SJCRH30 (cell line): ENCODE measurements at regions not wholly inside any gene's neighbourhood (a gene's known extent, or its start where the extent isn't known, plus 50 kb on each side); places are given as distances from the start of the nearest gene placed in this dataset.
A peak's percentile ranks its signal among the peaks of the same experiment; 100 is the strongest.
"Not testable (repeated sequence)": the region's sequence is repeated elsewhere in the genome, so short reads cannot be mapped to it uniquely, and the experiment has no call there.

Experiments
- DNase-seq, 2 experiments: peaks; one replicate each; pipeline ENCODE4 v3.0.0-alpha.2; 2015 to 2020
- H3K27ac ChIP-seq: fragments of 250-450 bp; sonication (Bioruptor Pico); 2 replicates; pipeline ENCODE4 v1.5.1; 2020; ENCODE audit warnings: mild to moderate bottlenecking, moderate library complexity
- H3K27me3 ChIP-seq: fragments of 250-450 bp; sonication (Bioruptor Pico); 2 replicates; pipeline ENCODE4 v1.5.1; 2020; ENCODE audit warnings: mild to moderate bottlenecking, moderate library complexity
- H3K36me3 ChIP-seq: fragments of 250-450 bp; sonication (Bioruptor Pico); 2 replicates; pipeline ENCODE4 v1.5.1; 2020; ENCODE audit warnings: mild to moderate bottlenecking, moderate library complexity
- H3K4me1 ChIP-seq: fragments of 250-450 bp; sonication (Bioruptor Pico); 2 replicates; pipeline ENCODE4 v1.5.1; 2020; ENCODE audit warnings: mild to moderate bottlenecking, moderate library complexity
- H3K4me3 ChIP-seq: fragments of 250-450 bp; sonication (Bioruptor Pico); 2 replicates; pipeline ENCODE4 v1.5.1; 2020; ENCODE audit warnings: mild to moderate bottlenecking, moderate library complexity
- H3K9me3 ChIP-seq: fragments of 250-450 bp; sonication (Bioruptor Pico); replicated peaks from 2 replicates; pipeline ENCODE4 v1.5.1; 2020; ENCODE audit warnings: mild to moderate bottlenecking, moderate library complexity

DNA sequence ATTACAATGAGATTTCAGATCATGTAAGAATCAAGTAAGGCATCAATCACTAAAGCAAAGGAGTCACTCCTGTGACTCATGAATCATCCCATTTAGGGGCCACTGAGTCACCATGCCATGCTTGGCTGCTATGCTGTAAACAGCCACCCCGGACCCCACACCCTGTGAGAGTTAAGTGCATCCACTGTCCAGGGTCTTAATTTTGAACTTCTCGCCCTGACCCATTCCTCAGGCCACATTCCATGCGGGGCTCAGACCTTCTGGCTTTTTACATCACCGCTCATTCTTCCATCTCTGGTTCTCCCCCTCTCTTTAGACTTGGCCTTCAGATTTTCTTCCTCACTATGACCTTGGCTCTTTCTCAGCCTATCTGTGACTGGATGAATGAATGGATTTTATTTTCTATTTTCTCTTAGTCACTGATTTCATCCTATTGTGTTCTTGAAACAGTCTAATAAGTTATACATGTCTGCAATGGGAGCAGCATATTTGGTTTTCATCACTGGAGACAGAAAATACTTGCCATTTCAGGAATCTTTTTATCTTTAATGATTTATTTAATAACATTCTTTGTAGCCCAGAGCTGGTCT is 239.6 kb downstream of the SKIDA1 start:
- Histone ChIP-seq H3K4me1 (no peaks in the 10 kb centered on the region), H3K36me3 (no peaks in the 10 kb centered on the region), H3K9me3 (no peaks in the 10 kb centered on the region), H3K27me3 (no peaks in the 10 kb centered on the region), H3K4me3 (no peak overlapping the region), H3K27ac (no peak overlapping the region)
- DNase-seq: no peak

DNA sequence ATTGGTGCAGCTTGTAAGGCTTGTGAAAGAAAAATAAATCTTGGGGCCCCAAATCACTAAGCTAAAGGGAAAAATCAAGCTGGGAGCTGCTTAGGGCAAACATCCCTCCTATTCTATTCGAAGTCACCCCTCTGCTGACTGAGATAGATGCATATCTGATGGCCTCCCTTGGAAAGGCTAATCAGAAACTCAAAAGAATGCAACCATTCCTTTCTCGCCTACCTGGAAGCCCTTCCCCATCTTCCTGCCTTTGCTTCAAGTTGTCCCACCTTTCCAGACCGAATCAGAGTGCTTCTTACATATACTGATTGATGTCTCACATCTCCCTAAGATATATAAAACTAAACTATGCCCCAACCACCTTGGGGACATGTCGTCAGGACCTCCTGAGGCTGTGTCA is 240.3 kb downstream of the SKIDA1 start:
- DNase-seq: no peak
- Histone ChIP-seq H3K27me3 (no peaks in the 10 kb centered on the region), H3K27ac (no peak overlapping the region), H3K4me3 (no peak overlapping the region), H3K9me3 (no peaks in the 10 kb centered on the region), H3K4me1 (no peaks in the 10 kb centered on the region), H3K36me3 (no peaks in the 10 kb centered on the region)

DNA sequence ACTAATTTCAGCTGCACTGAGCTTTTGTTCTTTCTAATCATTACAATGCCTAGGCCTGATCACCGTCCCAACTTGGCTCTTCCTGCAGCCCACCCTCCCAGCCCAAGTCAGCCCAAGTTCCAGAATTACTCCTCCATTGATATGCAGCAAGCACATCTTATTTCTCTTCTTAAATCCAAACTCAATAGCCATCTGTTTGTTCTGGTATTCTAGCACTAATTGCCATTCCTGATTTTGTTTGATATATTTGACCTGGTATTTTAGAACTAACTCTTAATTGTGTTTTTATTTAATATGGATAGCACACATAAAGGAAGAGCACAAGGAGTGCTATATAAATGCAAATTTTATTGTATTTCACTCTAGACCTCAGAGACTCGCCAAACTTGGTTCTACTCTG is 241.2 kb downstream of the SKIDA1 start:
- no peak for DNase-seq
- Histone ChIP-seq H3K4me3 (no peak overlapping the region), H3K27ac (no peak overlapping the region), H3K27me3 (no peaks in the 10 kb centered on the region), H3K9me3 (no peaks in the 10 kb centered on the region), H3K36me3 (no peaks in the 10 kb centered on the region), H3K4me1 (no peaks in the 10 kb centered on the region)

DNA sequence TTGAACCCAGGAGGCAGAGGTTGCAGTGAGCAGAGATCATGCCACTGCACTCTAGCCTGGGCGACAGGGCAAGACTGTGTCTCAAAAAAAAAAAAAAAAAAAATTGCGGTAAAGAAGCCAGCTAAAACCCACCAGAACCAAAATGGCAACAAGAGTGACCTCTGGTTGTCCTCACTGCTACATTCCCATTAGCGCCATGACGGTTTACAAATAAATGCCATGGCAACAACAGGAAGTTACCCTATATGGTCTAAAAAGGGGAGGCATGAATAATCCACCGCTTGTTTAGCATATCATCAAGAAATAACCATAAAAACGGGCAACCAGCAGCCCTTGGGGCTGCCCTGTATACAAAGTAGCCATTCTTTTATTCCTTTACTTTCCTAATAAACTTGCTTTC is 242.4 kb downstream of the SKIDA1 start:
- not testable (repeated sequence) for H3K27me3 ChIP-seq, DNase-seq, H3K9me3 ChIP-seq, H3K27ac ChIP-seq, H3K36me3 ChIP-seq, H3K4me3 ChIP-seq, H3K4me1 ChIP-seq

DNA sequence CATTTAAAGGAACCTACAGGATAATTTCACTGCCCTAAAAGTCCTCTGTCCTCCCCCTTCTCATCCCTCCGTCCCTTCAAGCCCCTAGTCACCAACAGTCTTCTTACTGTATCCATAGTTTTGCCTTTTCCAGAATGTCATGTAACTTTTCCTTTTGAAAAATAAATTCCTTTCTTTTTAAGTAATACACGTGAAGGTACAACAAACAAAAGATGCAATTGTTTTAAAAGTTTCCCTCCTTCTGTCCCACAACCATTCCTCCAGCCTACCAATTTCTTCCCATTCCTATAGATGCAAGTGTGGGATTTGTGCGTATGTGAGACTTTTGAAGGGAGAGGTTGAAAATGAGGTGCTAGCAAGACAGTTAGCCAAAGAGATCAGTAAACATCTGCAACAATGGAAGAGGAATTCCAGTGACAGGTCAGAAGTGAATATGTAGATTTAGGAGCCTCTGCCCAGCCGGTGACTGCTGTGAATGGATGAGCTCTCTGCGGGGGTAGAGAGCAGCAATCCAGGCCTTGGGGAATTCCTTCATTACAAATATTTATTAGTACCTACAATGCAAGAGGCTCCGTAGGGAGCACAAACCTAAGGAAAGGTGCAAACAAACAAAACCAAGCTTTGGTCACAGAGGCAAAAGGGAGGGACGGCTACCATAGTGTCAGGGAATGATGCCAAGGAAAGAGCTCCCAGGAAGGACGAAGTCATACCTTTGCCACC is 243.6 kb downstream of the SKIDA1 start:
- Histone ChIP-seq H3K36me3 (no peaks in the 10 kb centered on the region), H3K9me3 (no peaks in the 10 kb centered on the region), H3K4me1 (no peaks in the 10 kb centered on the region), H3K27me3 (no peaks in the 10 kb centered on the region), H3K27ac (no peak overlapping the region), H3K4me3 (no peak overlapping the region)
- no peak for DNase-seq

DNA sequence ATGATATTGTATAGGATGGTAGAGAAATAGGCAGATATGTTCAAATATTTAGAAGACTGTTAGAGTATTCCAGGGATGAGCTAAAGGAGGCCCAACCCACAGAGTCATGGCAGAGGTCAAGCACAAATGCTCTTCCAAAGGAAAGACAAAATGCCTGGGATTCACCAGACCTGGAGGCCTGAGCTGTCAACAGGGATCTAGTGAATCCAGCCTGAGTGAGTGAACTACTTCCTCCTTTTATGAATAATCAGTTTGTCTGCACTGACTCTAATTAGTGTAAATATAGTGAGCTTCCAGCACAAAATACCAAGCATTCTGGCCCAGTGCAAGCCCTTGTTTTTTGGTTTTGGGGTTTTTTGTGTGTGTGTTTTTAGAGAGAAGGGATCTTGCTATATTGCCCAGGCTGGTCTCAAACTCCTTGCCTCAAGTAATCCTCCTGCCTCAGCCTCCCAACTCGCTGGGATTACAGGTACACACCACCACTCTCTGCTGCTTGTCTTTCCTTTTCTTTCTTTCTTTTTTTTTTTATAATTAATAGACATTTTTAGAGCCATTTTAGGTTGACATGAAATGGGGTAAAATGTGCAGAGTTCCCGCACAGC is 244.4 kb downstream of the SKIDA1 start:
- DNase-seq: no peak
- Histone ChIP-seq H3K27me3 (no peaks in the 10 kb centered on the region), H3K4me3 (no peak overlapping the region), H3K27ac (no peak overlapping the region), H3K9me3 (no peaks in the 10 kb centered on the region), H3K4me1 (no peaks in the 10 kb centered on the region), H3K36me3 (no peaks in the 10 kb centered on the region)

DNA sequence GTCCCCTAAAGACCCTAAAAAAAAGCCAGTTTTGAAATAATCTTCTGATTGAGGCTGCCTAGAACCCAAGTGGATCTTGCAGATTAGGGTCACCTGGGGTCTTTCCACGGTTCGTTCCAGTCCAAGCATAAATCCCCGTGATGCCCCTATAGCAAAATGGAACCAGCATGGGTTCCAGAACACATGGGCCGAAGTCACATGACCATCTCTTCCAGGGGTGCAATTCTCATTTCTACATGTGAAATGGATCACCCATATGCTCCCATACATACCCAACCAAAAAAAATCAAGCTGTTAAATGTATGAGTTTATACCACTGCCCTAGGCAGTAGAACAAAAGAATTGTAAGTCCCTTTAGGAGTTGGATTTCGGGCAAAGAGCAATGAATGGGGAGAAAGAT is 245.4 kb downstream of the SKIDA1 start:
- DNase-seq: no peak
- no peak overlapping the region for H3K27ac ChIP-seq
- H3K27me3 ChIP-seq: no peaks in the 10 kb centered on the region
- no peak overlapping the region for H3K4me3 ChIP-seq
- H3K4me1 ChIP-seq: no peaks in the 10 kb centered on the region
- H3K9me3 ChIP-seq: no peaks in the 10 kb centered on the region
- no peaks in the 10 kb centered on the region for H3K36me3 ChIP-seq

DNA sequence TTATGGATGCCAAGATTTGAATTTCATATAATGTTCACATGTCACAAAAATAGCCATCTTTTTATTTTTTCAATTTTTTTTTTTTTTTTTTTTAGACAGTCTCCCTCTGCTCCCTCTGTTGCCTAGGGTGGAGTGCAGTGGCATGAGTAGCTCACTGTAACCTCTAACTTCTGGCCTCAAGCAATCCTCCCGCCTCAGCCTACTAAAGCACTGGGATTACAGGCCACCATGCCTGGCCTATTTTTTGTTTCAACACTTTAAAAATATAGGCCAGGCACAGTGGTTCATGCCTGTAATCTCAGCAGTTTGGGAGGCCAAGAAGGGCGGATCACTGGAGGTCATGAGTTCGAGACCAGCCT is 246.3 kb downstream of the SKIDA1 start:
- no peak overlapping the region for H3K27ac ChIP-seq
- H3K4me1 ChIP-seq: no peaks in the 10 kb centered on the region
- no peaks in the 10 kb centered on the region for H3K9me3 ChIP-seq
- no peaks in the 10 kb centered on the region for H3K36me3 ChIP-seq
- no peak overlapping the region for H3K4me3 ChIP-seq
- DNase-seq: no peak
- no peaks in the 10 kb centered on the region for H3K27me3 ChIP-seq

DNA sequence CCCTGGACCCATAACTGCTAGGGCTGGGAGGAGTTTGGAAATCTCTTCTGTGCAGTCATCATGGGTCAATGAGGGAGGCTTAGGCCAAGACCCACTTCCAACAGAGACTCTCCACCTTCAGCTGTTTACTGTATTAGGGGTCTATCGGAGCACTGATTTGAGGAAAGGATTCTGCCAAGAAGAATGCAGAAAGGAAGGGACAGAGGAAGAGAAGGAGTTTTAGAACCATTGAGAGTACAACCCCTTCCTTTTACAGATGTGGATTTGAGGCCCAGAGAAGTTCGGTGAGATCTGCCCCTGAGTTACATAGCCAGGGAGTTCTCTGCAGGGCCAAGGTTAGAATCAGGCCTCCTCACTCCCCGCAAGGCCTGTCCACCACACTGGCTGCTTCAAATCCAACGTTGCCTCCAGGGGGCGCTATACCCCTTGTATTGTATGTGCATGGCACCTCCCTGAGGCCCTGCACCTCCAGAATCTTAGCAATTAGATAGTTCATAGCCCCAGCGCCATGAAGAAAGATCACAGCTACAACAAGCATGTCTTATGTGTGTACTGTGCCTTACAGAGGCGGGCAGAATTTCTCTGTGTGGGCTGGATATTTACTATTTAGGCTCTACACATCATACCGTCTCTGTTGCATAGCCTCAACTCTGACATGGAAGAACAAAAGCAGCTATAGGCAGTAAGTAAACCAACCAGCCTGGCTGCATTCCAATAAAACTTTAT is 246.8 kb downstream of the SKIDA1 start:
- Histone ChIP-seq H3K27ac (no peak overlapping the region), H3K9me3 (no peaks in the 10 kb centered on the region), H3K4me1 (no peaks in the 10 kb centered on the region), H3K27me3 (no peaks in the 10 kb centered on the region), H3K36me3 (no peaks in the 10 kb centered on the region), H3K4me3 (no peak overlapping the region)
- peak; percentile 86 to 90 for DNase-seq

DNA sequence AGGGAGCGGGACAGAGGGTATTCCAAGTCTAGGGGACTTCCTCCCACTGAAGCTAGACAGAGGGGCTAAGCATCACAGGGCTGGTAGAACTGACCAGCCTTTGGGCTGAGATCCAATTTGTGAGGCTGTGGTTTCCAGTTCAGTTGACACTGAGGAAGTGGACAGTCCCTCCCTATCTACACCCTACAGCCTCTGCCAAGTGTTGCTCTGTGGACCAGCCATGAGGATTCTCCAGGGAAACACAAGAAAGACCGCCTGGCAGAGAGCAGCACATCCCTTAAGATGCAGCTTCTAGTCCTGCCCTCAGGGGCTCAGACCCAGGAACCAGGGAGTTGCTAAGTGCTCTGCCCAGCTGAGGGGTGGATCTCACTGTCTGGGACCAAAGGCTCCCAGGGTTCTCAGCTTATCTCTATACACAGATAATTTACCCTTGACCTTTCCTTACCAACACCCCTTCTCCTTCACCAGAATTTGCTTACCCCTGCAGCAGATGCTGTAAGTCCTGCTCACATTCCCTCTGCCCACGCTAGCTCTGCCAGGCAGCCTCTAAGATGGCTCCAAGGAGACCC is 252.0 kb downstream of the SKIDA1 start:
- no peaks in the 10 kb centered on the region for H3K4me1 ChIP-seq
- H3K9me3 ChIP-seq: no peaks in the 10 kb centered on the region
- H3K4me3 ChIP-seq: no peak overlapping the region
- DNase-seq: no peak
- no peak overlapping the region for H3K27ac ChIP-seq
- H3K27me3 ChIP-seq: no peaks in the 10 kb centered on the region
- no peaks in the 10 kb centered on the region for H3K36me3 ChIP-seq

DNA sequence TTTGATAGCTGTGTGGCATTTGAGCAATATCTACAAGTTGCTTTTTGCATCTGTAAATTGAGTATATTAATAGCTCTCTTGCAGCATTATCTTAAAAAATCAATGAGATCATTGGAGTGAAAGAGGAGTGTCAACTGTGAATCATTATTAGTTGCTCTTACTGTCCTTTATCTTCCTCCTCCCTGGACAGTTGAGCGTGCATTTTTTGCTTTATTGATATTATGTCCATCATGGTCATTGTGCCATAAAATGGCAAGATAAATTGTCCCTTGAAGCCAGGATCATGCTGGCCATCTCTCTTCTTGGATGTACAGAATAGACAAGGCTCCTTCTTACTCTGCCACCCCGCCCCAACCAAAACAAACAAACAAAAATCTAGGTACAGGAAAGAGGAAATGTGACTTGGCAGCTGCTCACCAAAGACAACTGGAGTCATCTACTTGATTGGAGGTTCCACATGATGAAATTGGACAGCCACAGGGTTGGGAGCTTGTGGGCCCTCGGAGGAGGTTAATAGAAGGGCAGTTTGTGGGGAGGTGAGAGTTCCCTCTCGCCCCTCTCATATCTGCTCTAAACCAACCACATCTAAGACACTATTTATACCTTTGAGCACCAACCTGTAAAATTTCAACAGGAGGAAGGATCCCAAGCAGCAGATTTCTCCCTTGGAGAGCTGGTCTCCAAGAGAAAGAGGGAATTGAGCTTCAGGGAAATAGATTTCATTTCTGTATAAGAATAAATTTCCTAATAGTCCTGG is 252.7 kb downstream of the SKIDA1 start:
- Histone ChIP-seq H3K27ac (no peak overlapping the region), H3K9me3 (no peaks in the 10 kb centered on the region), H3K4me1 (no peaks in the 10 kb centered on the region), H3K27me3 (no peaks in the 10 kb centered on the region), H3K4me3 (no peak overlapping the region), H3K36me3 (no peaks in the 10 kb centered on the region)
- peak in 1 of 2 experiments; percentile 10 for DNase-seq

DNA sequence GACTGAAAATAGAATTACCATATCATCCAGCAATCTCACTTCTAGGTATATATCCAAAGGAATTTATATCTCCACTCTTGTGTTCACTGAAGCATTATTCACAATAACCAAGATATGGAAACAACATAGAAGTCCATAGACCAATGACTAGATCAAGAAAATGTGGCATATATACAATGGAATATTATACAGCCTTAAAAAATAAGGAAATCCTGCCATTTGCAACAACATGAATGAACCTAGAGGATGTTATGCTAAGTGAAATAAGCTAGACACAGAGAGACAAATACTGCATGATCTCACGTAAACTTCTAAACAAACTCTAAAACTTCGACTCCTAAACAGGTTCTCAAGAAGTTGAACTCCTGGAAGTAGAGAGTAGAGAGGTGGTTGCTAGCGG is 254.5 kb downstream of the SKIDA1 start:
- DNase-seq: no peak
- no peak overlapping the region for H3K4me3 ChIP-seq
- no peaks in the 10 kb centered on the region for H3K27me3 ChIP-seq
- H3K9me3 ChIP-seq: no peaks in the 10 kb centered on the region
- no peaks in the 10 kb centered on the region for H3K36me3 ChIP-seq
- no peaks in the 10 kb centered on the region for H3K4me1 ChIP-seq
- no peak overlapping the region for H3K27ac ChIP-seq

DNA sequence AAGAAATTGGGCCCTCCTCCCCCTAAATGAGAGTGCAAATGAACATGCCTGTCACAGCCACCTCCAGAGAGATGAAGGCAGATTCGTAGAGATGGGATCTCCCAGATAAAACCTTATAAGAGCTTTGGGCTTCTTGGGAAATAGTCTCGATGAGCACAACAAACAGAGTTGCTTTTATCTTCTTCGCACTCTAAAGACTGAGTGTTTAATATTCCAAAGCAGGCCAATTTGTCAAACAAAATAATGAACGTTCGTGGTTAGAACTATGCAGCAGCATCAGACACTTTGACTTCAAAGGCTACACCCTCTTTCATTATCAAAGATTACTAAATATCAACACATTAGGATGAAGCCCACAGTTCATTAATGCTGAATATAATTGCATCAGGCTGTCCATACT is 256.2 kb downstream of the SKIDA1 start:
- Histone ChIP-seq H3K4me3 (no peak overlapping the region), H3K36me3 (no peaks in the 10 kb centered on the region), H3K27me3 (no peaks in the 10 kb centered on the region), H3K27ac (no peak overlapping the region), H3K4me1 (no peaks in the 10 kb centered on the region), H3K9me3 (no peaks in the 10 kb centered on the region)
- DNase-seq: no peak

DNA sequence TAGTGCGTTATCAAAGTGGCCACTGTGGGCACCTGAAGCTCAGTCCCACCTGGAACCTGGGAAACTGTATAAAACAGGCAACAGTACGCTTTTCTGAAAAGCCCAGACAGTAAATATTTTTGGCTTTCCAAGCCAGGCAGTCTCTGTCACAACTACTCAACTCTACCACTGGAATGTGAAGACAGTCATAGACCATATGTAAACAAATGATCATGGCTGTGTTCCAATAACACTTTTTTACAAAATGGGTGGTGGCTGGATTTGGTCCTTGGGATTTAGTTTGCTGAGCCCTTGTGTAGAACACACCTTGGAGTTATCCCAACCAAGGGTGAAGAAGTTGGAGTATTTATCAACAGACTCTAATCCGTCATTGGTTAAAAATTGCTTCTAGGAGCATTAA is 259.9 kb downstream of the SKIDA1 start:
- Histone ChIP-seq H3K9me3 (no peaks in the 10 kb centered on the region), H3K4me3 (no peak overlapping the region), H3K27ac (no peak overlapping the region), H3K36me3 (no peaks in the 10 kb centered on the region), H3K27me3 (no peaks in the 10 kb centered on the region), H3K4me1 (no peaks in the 10 kb centered on the region)
- no peak for DNase-seq

DNA sequence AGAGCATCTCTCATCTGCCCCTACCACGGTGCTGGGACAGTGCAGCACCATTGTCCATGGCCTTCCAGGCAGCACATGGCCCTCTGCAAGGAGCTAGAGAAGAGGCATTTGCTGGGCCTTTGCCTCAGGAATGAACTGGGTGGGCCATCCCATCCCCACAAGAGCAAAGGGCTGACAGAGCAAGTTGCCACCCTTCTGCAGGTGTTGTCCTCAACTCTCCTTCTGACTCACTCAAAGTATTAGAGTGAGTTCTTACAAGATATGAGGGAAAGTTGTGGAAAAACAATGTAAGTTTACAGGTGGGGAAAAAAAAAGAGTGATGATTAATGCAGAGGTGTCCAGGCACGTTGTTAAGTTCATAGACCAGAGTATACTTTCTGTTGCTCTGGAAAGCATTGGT is 261.2 kb downstream of the SKIDA1 start:
- no peak for DNase-seq
- Histone ChIP-seq H3K9me3 (no peaks in the 10 kb centered on the region), H3K36me3 (no peaks in the 10 kb centered on the region), H3K4me3 (no peak overlapping the region), H3K27ac (no peak overlapping the region), H3K4me1 (no peaks in the 10 kb centered on the region), H3K27me3 (no peaks in the 10 kb centered on the region)
